ENCODE measurements at regions not wholly inside any gene's neighbourhood (a gene's known extent, or its start where the extent isn't known, plus 50 kb on each side); places are given as distances from the start of the nearest gene placed in this dataset.

- Histone ChIP-seq H2BK12ac (ENCODE audit: low read length) (no peak overlapping the region), H4K8ac (ENCODE audit: low read depth, low read length) (no peak overlapping the region), H3K23ac (ENCODE audit: low read length) (no peak overlapping the region), H3K27ac (ENCODE audit: low read depth, low read length) (no peak overlapping the region), H2BK120ac (ENCODE audit: insufficient read depth, low read length, poor library complexity) (no peak overlapping the region), H2AK5ac (ENCODE audit: low read length) (no peak overlapping the region), H3K4ac (ENCODE audit: low read depth, low read length) (no peak overlapping the region), H2BK5ac (ENCODE audit: low read depth, low read length, poor library complexity) (no peak overlapping the region), H3K18ac (ENCODE audit: low read length) (no peak overlapping the region), H4K12ac (ENCODE audit: low read depth, low read length) (no peak overlapping the region), H3K9me3 (ENCODE audit: insufficient read depth, low read depth, low read length) (no peaks in the 10 kb centered on the region), H3K4me2 (ENCODE audit: low read length) (no peak overlapping the region), H3K36me3 (ENCODE audit: control insufficient read depth in 1 of 2, insufficient read depth in 2 of 2, low read length in 2 of 2) (no peaks in the 10 kb centered on the region), H3K14ac (ENCODE audit: low read length) (no peak overlapping the region), H3K9ac (ENCODE audit: low read length) (no peak overlapping the region), H4K91ac (ENCODE audit: low read depth, low read length) (no peak overlapping the region), H3K79me1 (ENCODE audit: low read length) (no peaks in the 10 kb centered on the region), H3K4me1 (ENCODE audit: control insufficient read depth in 1 of 2, insufficient read depth in 2 of 2, low read length in 2 of 2) (no peaks in the 10 kb centered on the region), H3K27me3 (ENCODE audit: insufficient read depth, low read length) (no peaks in the 10 kb centered on the region), H3K79me2 (ENCODE audit: control insufficient read depth, insufficient read depth, low read length, poor library complexity) (no peaks in the 10 kb centered on the region), H3K4me3 (ENCODE audit: low read depth, low read length) (no peak overlapping the region), H2AFZ (ENCODE audit: insufficient read depth, low read length, poor library complexity) (no peak overlapping the region)
- no peak for DNase-seq
- WGBS (ENCODE audit: extremely low coverage, insufficient coverage, insufficient read length): 100% methylated on average over 1 of the region's 1 CpG
Measured at GRCh38 chr14:43464968-43465367, 1042.1 kb downstream of the FSCB start.

- H4K12ac ChIP-seq (ENCODE audit: low read depth, low read length): no peak overlapping the region
- WGBS (ENCODE audit: extremely low coverage, insufficient coverage, insufficient read length): 100% methylated on average over 1 of the region's 5 CpGs
- H3K4me3 ChIP-seq (ENCODE audit: low read depth, low read length): no peak overlapping the region
- no peaks in the 10 kb centered on the region for H3K36me3 ChIP-seq (ENCODE audit: control insufficient read depth in 1 of 2, insufficient read depth in 2 of 2, low read length in 2 of 2)
- H2BK120ac ChIP-seq (ENCODE audit: insufficient read depth, low read length, poor library complexity): no peak overlapping the region
- H3K9me3 ChIP-seq (ENCODE audit: insufficient read depth, low read depth, low read length): no peaks in the 10 kb centered on the region
- no peak overlapping the region for H2AFZ ChIP-seq (ENCODE audit: insufficient read depth, low read length, poor library complexity)
- H2AK5ac ChIP-seq (ENCODE audit: low read length): no peak overlapping the region
- H3K4ac ChIP-seq (ENCODE audit: low read depth, low read length): no peak overlapping the region
- no peaks in the 10 kb centered on the region for H3K27me3 ChIP-seq (ENCODE audit: insufficient read depth, low read length)
- no peak overlapping the region for H4K91ac ChIP-seq (ENCODE audit: low read depth, low read length)
- H3K27ac ChIP-seq (ENCODE audit: low read depth, low read length): no peak overlapping the region
- no peak overlapping the region for H3K9ac ChIP-seq (ENCODE audit: low read length)
- peak in 1 of 2 donors; percentile 0 for DNase-seq
- H4K8ac ChIP-seq (ENCODE audit: low read depth, low read length): no peak overlapping the region
- H3K4me2 ChIP-seq (ENCODE audit: low read length): no peak overlapping the region
- no peaks in the 10 kb centered on the region for H3K4me1 ChIP-seq (ENCODE audit: control insufficient read depth in 1 of 2, insufficient read depth in 2 of 2, low read length in 2 of 2)
- H3K79me1 ChIP-seq (ENCODE audit: low read length): no peaks in the 10 kb centered on the region
- H3K18ac ChIP-seq (ENCODE audit: low read length): no peak overlapping the region
- no peak overlapping the region for H3K14ac ChIP-seq (ENCODE audit: low read length)
- no peaks in the 10 kb centered on the region for H3K79me2 ChIP-seq (ENCODE audit: control insufficient read depth, insufficient read depth, low read length, poor library complexity)
- H2BK12ac ChIP-seq (ENCODE audit: low read length): no peak overlapping the region
- H2BK5ac ChIP-seq (ENCODE audit: low read depth, low read length, poor library complexity): no peak overlapping the region
- H3K23ac ChIP-seq (ENCODE audit: low read length): no peak overlapping the region
Measured at GRCh38 chr14:43449291-43449690, 1057.8 kb downstream of the FSCB start.

GRCh38 chr14:43438056-43438455, 1069.0 kb downstream of the FSCB start:
- Histone ChIP-seq H3K27ac (ENCODE audit: low read depth, low read length) (no peak overlapping the region), H3K23ac (ENCODE audit: low read length) (no peak overlapping the region), H4K12ac (ENCODE audit: low read depth, low read length) (no peak overlapping the region), H2AK5ac (ENCODE audit: low read length) (no peak overlapping the region), H3K9me3 (ENCODE audit: insufficient read depth, low read depth, low read length) (no peaks in the 10 kb centered on the region), H3K79me2 (ENCODE audit: control insufficient read depth, insufficient read depth, low read length, poor library complexity) (no peaks in the 10 kb centered on the region), H3K4ac (ENCODE audit: low read depth, low read length) (no peak overlapping the region), H3K14ac (ENCODE audit: low read length) (no peak overlapping the region), H3K36me3 (ENCODE audit: control insufficient read depth in 1 of 2, insufficient read depth in 2 of 2, low read length in 2 of 2) (no peaks in the 10 kb centered on the region), H2BK5ac (ENCODE audit: low read depth, low read length, poor library complexity) (no peak overlapping the region), H3K4me1 (ENCODE audit: control insufficient read depth in 1 of 2, insufficient read depth in 2 of 2, low read length in 2 of 2) (no peaks in the 10 kb centered on the region), H3K79me1 (ENCODE audit: low read length) (no peaks in the 10 kb centered on the region), H3K18ac (ENCODE audit: low read length) (no peak overlapping the region), H3K4me3 (ENCODE audit: low read depth, low read length) (no peak overlapping the region), H3K27me3 (ENCODE audit: insufficient read depth, low read length) (no peaks in the 10 kb centered on the region), H2AFZ (ENCODE audit: insufficient read depth, low read length, poor library complexity) (no peak overlapping the region), H4K91ac (ENCODE audit: low read depth, low read length) (no peak overlapping the region), H2BK120ac (ENCODE audit: insufficient read depth, low read length, poor library complexity) (no peak overlapping the region), H3K9ac (ENCODE audit: low read length) (no peak overlapping the region), H4K8ac (ENCODE audit: low read depth, low read length) (no peak overlapping the region), H2BK12ac (ENCODE audit: low read length) (no peak overlapping the region), H3K4me2 (ENCODE audit: low read length) (no peak overlapping the region)
- no peak for DNase-seq
- no CpG with 5 or more reads among the region's 3 CpGs for WGBS (ENCODE audit: extremely low coverage, insufficient coverage, insufficient read length)

- no peaks in the 10 kb centered on the region for H3K4me1 ChIP-seq (ENCODE audit: control insufficient read depth in 1 of 2, insufficient read depth in 2 of 2, low read length in 2 of 2)
- H3K23ac ChIP-seq (ENCODE audit: low read length): no peak overlapping the region
- no peaks in the 10 kb centered on the region for H3K79me2 ChIP-seq (ENCODE audit: control insufficient read depth, insufficient read depth, low read length, poor library complexity)
- no peak overlapping the region for H3K14ac ChIP-seq (ENCODE audit: low read length)
- H2BK120ac ChIP-seq (ENCODE audit: insufficient read depth, low read length, poor library complexity): no peak overlapping the region
- no CpG with 5 or more reads among the region's 4 CpGs for WGBS (ENCODE audit: extremely low coverage, insufficient coverage, insufficient read length)
- H2BK12ac ChIP-seq (ENCODE audit: low read length): no peak overlapping the region
- H3K27me3 ChIP-seq (ENCODE audit: insufficient read depth, low read length): no peaks in the 10 kb centered on the region
- H3K4me3 ChIP-seq (ENCODE audit: low read depth, low read length): no peak overlapping the region
- H3K4me2 ChIP-seq (ENCODE audit: low read length): no peak overlapping the region
- no peak overlapping the region for H4K8ac ChIP-seq (ENCODE audit: low read depth, low read length)
- DNase-seq: no peak
- no peak overlapping the region for H4K91ac ChIP-seq (ENCODE audit: low read depth, low read length)
- H2BK5ac ChIP-seq (ENCODE audit: low read depth, low read length, poor library complexity): no peak overlapping the region
- H2AK5ac ChIP-seq (ENCODE audit: low read length): no peak overlapping the region
- no peaks in the 10 kb centered on the region for H3K36me3 ChIP-seq (ENCODE audit: control insufficient read depth in 1 of 2, insufficient read depth in 2 of 2, low read length in 2 of 2)
- no peak overlapping the region for H4K12ac ChIP-seq (ENCODE audit: low read depth, low read length)
- no peak overlapping the region for H3K27ac ChIP-seq (ENCODE audit: low read depth, low read length)
- H3K9me3 ChIP-seq (ENCODE audit: insufficient read depth, low read depth, low read length): peaks cover 2% of the 10 kb centered on the region
- no peak overlapping the region for H2AFZ ChIP-seq (ENCODE audit: insufficient read depth, low read length, poor library complexity)
- H3K9ac ChIP-seq (ENCODE audit: low read length): no peak overlapping the region
- no peaks in the 10 kb centered on the region for H3K79me1 ChIP-seq (ENCODE audit: low read length)
- H3K18ac ChIP-seq (ENCODE audit: low read length): no peak overlapping the region
- no peak overlapping the region for H3K4ac ChIP-seq (ENCODE audit: low read depth, low read length)
Measured at GRCh38 chr14:43418324-43418723, 1088.8 kb downstream of the FSCB start.
